ENCODE measurements at regions not wholly inside any gene's neighbourhood (a gene's known extent, or its start where the extent isn't known, plus 50 kb on each side); places are given as distances from the start of the nearest gene placed in this dataset.

DNA sequence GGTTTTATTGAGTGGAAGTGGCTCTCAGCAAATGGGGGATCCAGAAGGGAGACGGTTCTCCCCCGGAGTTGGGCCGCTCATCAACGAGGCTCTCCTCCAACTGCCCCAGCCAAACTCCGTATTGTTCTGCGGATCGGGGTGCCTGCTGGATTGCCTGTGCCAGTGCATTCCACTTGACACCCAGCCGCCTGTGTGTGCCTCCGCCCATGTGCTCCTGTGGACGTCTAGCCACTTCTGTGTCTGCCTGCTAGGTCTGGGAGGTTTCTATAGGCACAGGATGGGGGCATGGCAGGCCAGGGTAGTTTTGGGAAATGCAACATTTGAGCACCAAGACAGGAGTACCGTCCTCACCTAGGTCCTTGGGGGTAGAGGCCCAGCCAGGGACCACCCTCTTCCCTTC lies 225.7 kb upstream of the AMIGO2 start:
- Histone ChIP-seq H3K4me3 (ENCODE audit: low read length) (no peak overlapping the region), H3K27me3 (ENCODE audit: insufficient read depth, low read length) (no peaks in the 10 kb centered on the region), H3K36me3 (ENCODE audit: insufficient read depth, low read length) (no peaks in the 10 kb centered on the region), H3K4me1 (ENCODE audit: insufficient read depth, low read length) (peaks cover 10% of the 10 kb centered on the region), H3K9me3 (ENCODE audit: low read length) (no peaks in the 10 kb centered on the region), H2AFZ (ENCODE audit: low read depth, low read length) (no peak overlapping the region)

DNA sequence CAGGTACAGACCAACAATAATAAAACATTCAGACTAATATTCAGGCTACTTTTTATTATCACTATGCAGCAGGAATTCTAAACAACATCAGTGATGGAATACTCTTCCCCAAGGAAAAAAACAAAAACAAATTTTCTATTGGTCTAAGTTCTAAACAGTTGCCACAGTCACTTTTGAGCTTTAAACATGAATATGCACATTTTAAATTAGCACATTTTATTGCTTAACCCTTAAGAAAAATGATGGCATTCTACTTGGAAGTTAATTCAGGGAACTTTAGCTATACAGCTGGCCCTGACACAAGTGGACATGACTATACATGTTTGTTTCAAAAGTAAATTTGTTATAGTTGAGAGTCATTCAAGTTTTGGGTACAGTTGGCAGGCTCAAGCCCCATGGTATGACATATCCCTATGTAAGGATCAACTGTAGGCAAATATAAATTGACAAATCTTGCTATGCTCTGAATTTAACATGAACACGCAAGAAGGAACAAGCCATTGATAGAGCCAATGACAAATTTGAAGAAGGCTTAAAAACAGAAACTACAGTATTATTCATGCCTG lies 224.3 kb upstream of the AMIGO2 start:
- no peaks in the 10 kb centered on the region for H3K27me3 ChIP-seq (ENCODE audit: insufficient read depth, low read length)
- no peaks in the 10 kb centered on the region for H3K36me3 ChIP-seq (ENCODE audit: insufficient read depth, low read length)
- no peak overlapping the region for H3K4me3 ChIP-seq (ENCODE audit: low read length)
- no peak overlapping the region for H2AFZ ChIP-seq (ENCODE audit: low read depth, low read length)
- H3K4me1 ChIP-seq (ENCODE audit: insufficient read depth, low read length) = peaks cover 10% of the 10 kb centered on the region
- H3K9me3 ChIP-seq (ENCODE audit: low read length) = no peaks in the 10 kb centered on the region

DNA sequence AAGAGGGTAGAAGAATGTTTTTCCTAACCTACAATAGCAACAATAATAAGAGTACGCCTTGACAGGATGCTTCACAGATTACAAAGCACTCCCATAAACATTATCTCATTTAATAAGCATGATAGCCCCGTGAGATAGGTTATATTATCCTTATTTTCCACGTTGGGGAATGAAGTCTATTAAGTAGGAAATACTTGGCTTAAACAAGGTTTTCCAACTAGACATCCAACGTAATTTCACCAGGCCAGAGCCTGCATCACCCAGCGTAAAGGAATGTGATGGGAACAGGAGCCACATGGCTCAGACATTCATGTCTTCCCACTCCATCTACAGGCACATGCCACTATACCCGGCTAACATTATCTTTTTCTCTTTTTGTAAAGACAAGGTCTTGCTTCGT lies 223.4 kb upstream of the AMIGO2 start:
- Histone ChIP-seq H3K9me3 (ENCODE audit: low read length) (no peaks in the 10 kb centered on the region), H3K36me3 (ENCODE audit: insufficient read depth, low read length) (no peaks in the 10 kb centered on the region), H3K4me1 (ENCODE audit: insufficient read depth, low read length) (peaks cover 10% of the 10 kb centered on the region), H3K27me3 (ENCODE audit: insufficient read depth, low read length) (no peaks in the 10 kb centered on the region), H3K4me3 (ENCODE audit: low read length) (no peak overlapping the region), H2AFZ (ENCODE audit: low read depth, low read length) (no peak overlapping the region)

DNA sequence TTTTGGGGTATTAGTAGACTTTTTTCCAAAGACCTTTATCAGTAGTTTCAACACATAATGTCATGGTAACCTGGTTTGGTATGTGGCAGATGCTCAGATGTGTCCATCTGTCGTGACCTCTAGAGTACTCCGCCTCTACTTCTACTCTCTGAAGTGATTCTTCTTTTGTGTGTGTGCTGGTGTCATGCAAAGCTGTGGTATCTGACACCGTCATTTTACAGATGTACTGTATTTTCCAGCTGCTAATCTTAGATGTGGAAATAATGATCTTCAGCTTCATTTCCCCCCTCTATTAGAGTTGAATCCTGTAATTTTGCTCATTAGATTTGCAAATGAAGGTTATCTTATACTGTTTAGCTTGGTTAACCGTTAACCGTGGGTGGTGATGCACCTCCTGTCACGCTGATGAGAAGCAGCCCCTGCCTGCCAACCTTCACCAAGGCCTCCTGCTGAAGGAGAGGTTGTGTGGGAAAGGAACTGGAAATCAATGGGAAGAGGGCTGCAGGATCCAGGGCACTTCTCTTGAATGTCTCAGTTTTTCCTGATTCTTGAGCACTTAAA lies 222.4 kb upstream of the AMIGO2 start:
- Histone ChIP-seq H3K4me1 (ENCODE audit: insufficient read depth, low read length) (peaks cover 10% of the 10 kb centered on the region), H3K4me3 (ENCODE audit: low read length) (no peak overlapping the region), H3K27me3 (ENCODE audit: insufficient read depth, low read length) (no peaks in the 10 kb centered on the region), H3K9me3 (ENCODE audit: low read length) (no peaks in the 10 kb centered on the region), H3K36me3 (ENCODE audit: insufficient read depth, low read length) (no peaks in the 10 kb centered on the region), H2AFZ (ENCODE audit: low read depth, low read length) (no peak overlapping the region)

DNA sequence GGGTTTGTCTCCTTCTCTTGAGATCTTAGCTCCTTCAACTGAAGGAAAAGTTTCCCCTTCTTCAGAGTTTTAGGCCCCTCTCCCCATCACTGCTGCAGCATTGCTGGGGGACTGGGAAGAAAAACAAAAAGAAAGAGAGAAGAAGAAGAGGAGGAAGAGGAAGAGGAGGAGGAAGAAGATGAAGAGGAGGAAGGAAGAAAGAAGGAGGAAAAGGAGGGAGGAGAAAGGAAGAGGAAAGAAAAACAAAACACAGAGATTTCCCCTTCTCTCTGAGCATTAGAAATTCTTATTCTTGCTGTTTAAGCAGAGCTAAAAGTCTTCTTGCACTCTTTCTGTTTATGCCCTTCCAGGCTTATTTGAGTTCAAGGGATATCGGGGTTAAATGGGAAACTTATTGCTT lies 219.8 kb upstream of the AMIGO2 start:
- no peaks in the 10 kb centered on the region for H3K36me3 ChIP-seq (ENCODE audit: insufficient read depth, low read length)
- H2AFZ ChIP-seq (ENCODE audit: low read depth, low read length) = no peak overlapping the region
- H3K4me1 ChIP-seq (ENCODE audit: insufficient read depth, low read length) = peaks cover 10% of the 10 kb centered on the region
- no peaks in the 10 kb centered on the region for H3K9me3 ChIP-seq (ENCODE audit: low read length)
- H3K27me3 ChIP-seq (ENCODE audit: insufficient read depth, low read length) = no peaks in the 10 kb centered on the region
- H3K4me3 ChIP-seq (ENCODE audit: low read length) = no peak overlapping the region

DNA sequence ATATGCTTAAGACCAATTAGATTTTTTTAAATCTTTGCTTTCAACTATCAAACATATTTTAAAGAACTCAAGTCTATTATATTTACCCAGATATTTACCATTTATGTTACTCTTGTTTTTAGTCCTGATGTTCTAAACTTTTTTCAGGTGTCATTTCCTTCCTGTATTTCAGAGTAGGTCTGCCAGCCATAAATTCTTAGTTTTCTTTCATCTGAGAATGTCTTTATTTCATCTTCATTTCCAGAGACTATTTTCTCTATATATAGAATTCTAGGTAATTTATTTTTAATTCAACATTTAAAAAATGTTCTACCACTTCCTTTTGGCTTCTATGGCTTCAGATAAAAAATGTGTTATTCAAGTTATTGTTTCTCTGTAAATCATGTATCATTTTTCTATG lies 218.2 kb upstream of the AMIGO2 start:
- Histone ChIP-seq H3K4me3 (ENCODE audit: low read length) (no peak overlapping the region), H3K4me1 (ENCODE audit: insufficient read depth, low read length) (peaks cover 10% of the 10 kb centered on the region), H3K36me3 (ENCODE audit: insufficient read depth, low read length) (no peaks in the 10 kb centered on the region), H3K27me3 (ENCODE audit: insufficient read depth, low read length) (no peaks in the 10 kb centered on the region), H3K9me3 (ENCODE audit: low read length) (no peaks in the 10 kb centered on the region), H2AFZ (ENCODE audit: low read depth, low read length) (no peak overlapping the region)

DNA sequence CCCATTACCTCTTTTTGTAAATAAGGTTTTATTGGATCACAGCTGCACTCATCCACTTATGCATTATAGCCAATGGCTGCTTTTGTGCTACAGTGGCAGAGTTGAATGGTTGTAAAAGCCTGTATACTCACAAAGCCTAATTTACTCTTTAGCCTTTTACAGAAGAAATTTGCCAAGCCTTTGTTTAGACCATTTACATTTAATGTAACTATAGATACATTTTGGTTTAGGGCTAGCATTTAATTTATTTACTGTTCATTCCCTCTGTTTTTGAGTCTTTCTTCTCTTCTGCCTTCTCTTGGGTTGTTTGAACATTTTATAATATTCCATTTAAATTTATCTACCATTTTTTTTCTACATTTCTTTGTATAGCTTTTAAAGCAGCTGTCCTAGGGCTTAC lies 217.1 kb upstream of the AMIGO2 start:
- H2AFZ ChIP-seq (ENCODE audit: low read depth, low read length) = no peak overlapping the region
- H3K27me3 ChIP-seq (ENCODE audit: insufficient read depth, low read length) = no peaks in the 10 kb centered on the region
- no peaks in the 10 kb centered on the region for H3K36me3 ChIP-seq (ENCODE audit: insufficient read depth, low read length)
- H3K4me3 ChIP-seq (ENCODE audit: low read length) = no peak overlapping the region
- H3K4me1 ChIP-seq (ENCODE audit: insufficient read depth, low read length) = peaks cover 1% of the 10 kb centered on the region
- no peaks in the 10 kb centered on the region for H3K9me3 ChIP-seq (ENCODE audit: low read length)

DNA sequence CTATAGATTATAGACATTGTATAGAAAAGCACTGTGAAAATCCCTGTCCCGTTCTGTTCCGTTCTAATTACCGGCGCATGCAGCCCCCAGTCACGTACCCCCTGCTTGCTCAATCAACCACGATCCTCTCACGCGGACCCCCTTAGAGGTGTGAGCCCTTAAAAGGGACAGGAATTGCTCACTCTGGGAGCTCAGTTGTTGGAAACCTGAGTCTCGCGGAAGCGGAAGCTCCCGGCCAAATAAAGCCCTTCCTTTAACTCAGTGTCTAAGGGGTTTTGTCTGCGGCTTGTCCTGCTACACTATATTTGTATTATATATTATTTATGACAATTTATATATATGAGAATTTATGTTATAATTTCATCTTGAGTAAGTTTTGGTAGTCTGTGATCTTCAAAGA lies 213.6 kb upstream of the AMIGO2 start:
- H3K9me3 ChIP-seq (ENCODE audit: low read length) = no peaks in the 10 kb centered on the region
- H3K27me3 ChIP-seq (ENCODE audit: insufficient read depth, low read length) = no peaks in the 10 kb centered on the region
- no peaks in the 10 kb centered on the region for H3K36me3 ChIP-seq (ENCODE audit: insufficient read depth, low read length)
- H2AFZ ChIP-seq (ENCODE audit: low read depth, low read length) = no peak overlapping the region
- H3K4me3 ChIP-seq (ENCODE audit: low read length) = no peak overlapping the region
- H3K4me1 ChIP-seq (ENCODE audit: insufficient read depth, low read length) = no peaks in the 10 kb centered on the region

DNA sequence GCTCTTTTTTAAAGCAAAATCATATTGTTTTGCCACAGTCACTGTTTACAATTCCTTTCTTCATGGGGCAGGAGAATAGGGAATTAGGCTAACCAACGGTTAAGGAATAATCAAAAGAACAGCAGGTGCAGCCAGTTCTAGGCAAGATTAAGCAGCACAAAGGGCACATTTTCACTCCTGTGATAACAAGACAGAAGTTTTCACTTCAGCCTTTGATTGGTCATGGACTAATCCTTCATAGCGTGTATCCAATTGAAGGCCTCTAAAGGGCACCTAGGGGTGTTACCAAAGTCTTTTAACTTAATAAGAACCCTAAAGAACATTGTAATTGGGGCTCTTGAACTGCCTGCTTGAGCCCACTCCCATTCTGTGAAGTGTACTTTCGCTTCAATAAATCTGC lies 206.9 kb upstream of the AMIGO2 start:
- H3K4me3 ChIP-seq (ENCODE audit: low read length) = no peak overlapping the region

More for the DNA sequence above, 206.9 kb upstream of the AMIGO2 start:
- no peaks in the 10 kb centered on the region for H3K4me1 ChIP-seq (ENCODE audit: insufficient read depth, low read length)
- no peak overlapping the region for H2AFZ ChIP-seq (ENCODE audit: low read depth, low read length)
- H3K27me3 ChIP-seq (ENCODE audit: insufficient read depth, low read length) = no peaks in the 10 kb centered on the region
- H3K36me3 ChIP-seq (ENCODE audit: insufficient read depth, low read length) = no peaks in the 10 kb centered on the region
- H3K9me3 ChIP-seq (ENCODE audit: low read length) = no peaks in the 10 kb centered on the region
